IPS DF 6.9 (cell line): ENCODE measurements at regions not wholly inside any gene's neighbourhood (a gene's known extent, or its start where the extent isn't known, plus 50 kb on each side); places are given as distances from the start of the nearest gene placed in this dataset.
"Not testable (repeated sequence)": the region's sequence is repeated elsewhere in the genome, so short reads cannot be mapped to it uniquely, and the experiment has no call there.

Source experiments
- DNase-seq: peaks from one replicate; pipeline ENCODE4 v3.0.0-alpha.2; 2013; ENCODE audit warnings: low read depth, low spot score
- H3K27ac ChIP-seq: one replicate; pipeline ENCODE4 v1.5.1; 2013; ENCODE audit warnings: low read length, control low read depth
- H3K27me3 ChIP-seq: 2 replicates; pipeline ENCODE4 v1.6.1; 2013; ENCODE audit warnings: mild to moderate bottlenecking, low read length; ENCODE audit not compliant: control insufficient read depth, insufficient read depth
- H3K36me3 ChIP-seq: 2 replicates; pipeline ENCODE4 v1.6.1; 2013; ENCODE audit warnings: low read length; ENCODE audit not compliant: control insufficient read depth, insufficient read depth
- H3K4me1 ChIP-seq: 2 replicates; pipeline ENCODE4 v1.6.1; 2013; ENCODE audit warnings: low read length; ENCODE audit not compliant: control insufficient read depth, insufficient read depth
- H3K4me3 ChIP-seq: 2 replicates; pipeline ENCODE4 v1.5.1; 2013; ENCODE audit warnings: mild to moderate bottlenecking, low read length
- H3K9me3 ChIP-seq: 2 replicates; pipeline ENCODE4 v1.6.1; 2013; ENCODE audit warnings: low read length, inconsistent platforms; ENCODE audit not compliant: control insufficient read depth, insufficient read depth
- WGBS: extraction: QIAGEN DNeasy Blood & Tissue Kit; methylation state at CpG from one replicate; pipeline ENCODE4 v1.1.7; 2013; ENCODE audit warnings: mixed read lengths, missing lambda C conversion rate; ENCODE audit not compliant: insufficient read length, insufficient coverage; 5-methylcytosine and 5-hydroxymethylcytosine counted together

DNA sequence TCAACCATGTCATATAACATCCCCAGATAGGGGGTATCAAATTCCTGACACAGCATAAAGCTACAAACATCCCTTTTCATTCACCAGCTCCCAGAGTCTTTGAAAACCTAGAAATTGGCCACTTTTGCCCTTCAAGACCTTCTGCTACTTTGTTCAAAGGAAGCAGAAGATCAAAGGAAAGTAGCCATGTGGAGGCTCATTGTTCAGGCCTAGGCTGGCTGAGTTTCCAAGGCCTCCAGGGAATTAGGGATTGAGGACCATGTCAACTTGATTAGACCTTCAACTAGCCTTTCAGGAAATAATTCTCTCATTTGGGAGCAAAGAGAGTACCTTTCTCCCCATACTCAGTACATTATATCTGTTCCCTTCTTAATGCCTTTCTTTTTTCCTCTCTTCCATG is 66.8 kb upstream of the ATXN3L start:
- H3K4me3 ChIP-seq = no peak overlapping the region
- H3K27ac ChIP-seq = no peak overlapping the region
- H3K4me1 ChIP-seq = no peaks in the 10 kb centered on the region; the same call in 1 of the 2 replicates
- no peak for DNase-seq
- no peaks in the 10 kb centered on the region for H3K27me3 ChIP-seq
- no peaks in the 10 kb centered on the region for H3K9me3 ChIP-seq
- no peaks in the 10 kb centered on the region for H3K36me3 ChIP-seq

DNA sequence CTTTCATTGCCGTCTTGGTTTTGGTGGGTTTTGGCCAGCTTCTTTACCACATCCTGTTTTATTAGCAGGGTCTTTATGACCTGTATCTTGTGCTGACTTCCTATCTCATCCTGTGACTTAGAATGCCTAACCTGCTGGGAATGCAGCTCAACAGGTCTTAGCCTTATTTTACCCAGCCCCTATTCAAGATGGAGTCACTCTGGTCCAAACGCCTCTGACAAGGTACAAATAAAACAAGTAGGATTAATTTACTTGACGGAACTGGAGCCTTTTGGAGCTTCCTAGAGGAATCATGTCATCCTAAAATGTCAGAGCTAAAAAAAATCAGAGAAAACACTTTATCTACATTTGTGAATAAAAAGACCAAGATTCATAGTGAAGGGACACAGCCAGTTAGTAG is 66.2 kb upstream of the ATXN3L start:
- no peaks in the 10 kb centered on the region for H3K9me3 ChIP-seq
- H3K4me1 ChIP-seq = no peaks in the 10 kb centered on the region; the same call in 1 of the 2 replicates
- H3K27ac ChIP-seq = no peak overlapping the region
- H3K36me3 ChIP-seq = no peaks in the 10 kb centered on the region
- H3K4me3 ChIP-seq = no peak overlapping the region
- no CpG with 5 or more reads among the region's 3 CpGs for WGBS
- H3K27me3 ChIP-seq = no peaks in the 10 kb centered on the region
- no peak for DNase-seq

DNA sequence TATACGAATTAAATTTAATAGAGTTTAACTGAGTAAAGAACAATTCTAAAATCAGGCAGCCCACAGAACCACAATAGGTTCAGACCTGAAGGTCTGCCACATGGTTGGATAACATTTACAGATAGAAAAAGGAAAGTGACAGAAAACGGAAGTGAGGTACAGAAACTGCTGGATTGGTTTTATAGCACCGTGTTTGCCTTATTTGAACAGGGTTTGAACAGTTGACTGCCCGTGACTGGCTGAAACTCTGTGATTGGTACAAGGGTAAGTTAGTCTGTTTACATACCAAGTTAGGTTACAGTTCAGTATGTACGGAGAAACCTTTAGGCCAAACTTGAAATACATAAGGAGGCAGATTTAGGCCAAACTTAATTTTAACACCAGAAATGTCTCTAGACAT is 64.1 kb upstream of the ATXN3L start:
- Histone ChIP-seq H3K9me3 (no peaks in the 10 kb centered on the region), H3K4me1 (no peaks in the 10 kb centered on the region), H3K27ac (no peak overlapping the region), H3K4me3 (no peak overlapping the region), H3K27me3 (no peaks in the 10 kb centered on the region), H3K36me3 (no peaks in the 10 kb centered on the region)
- WGBS = no CpG with 5 or more reads among the region's 5 CpGs
- DNase-seq = no peak

- no peaks in the 10 kb centered on the region for H3K9me3 ChIP-seq
- no peaks in the 10 kb centered on the region for H3K27me3 ChIP-seq
- WGBS = no CpG with 5 or more reads among the region's 2 CpGs
- H3K4me1 ChIP-seq = no peaks in the 10 kb centered on the region
- H3K4me3 ChIP-seq = no peak overlapping the region
- H3K27ac ChIP-seq = no peak overlapping the region
- H3K36me3 ChIP-seq = no peaks in the 10 kb centered on the region
- no peak for DNase-seq
Measured at GRCh38 chrX:13381514-13381913, 61.7 kb upstream of the ATXN3L start.

DNA sequence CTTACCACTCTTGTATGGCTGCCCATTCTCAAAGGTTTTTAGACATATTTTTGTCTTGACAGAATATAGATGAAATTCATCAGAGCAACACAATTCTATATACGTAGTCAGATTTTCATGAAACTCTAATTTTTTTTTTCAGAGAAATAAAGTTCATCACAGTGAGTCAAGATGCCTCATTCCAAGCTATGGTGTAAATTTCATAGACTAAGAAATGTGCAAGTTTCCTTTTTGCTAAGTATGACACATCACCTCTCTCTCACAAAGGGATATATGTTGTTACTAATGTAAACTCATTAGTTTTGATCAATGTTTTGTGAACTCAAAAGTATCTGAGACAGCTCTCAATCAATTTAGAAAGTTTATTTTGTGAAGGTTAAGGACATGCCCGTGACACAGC is 60.4 kb upstream of the ATXN3L start:
- Histone ChIP-seq H3K4me3 (no peak overlapping the region), H3K9me3 (no peaks in the 10 kb centered on the region), H3K36me3 (no peaks in the 10 kb centered on the region), H3K27me3 (no peaks in the 10 kb centered on the region), H3K4me1 (no peaks in the 10 kb centered on the region), H3K27ac (no peak overlapping the region)
- no peak for DNase-seq
- WGBS = no CpG with 5 or more reads among the region's 2 CpGs

DNA sequence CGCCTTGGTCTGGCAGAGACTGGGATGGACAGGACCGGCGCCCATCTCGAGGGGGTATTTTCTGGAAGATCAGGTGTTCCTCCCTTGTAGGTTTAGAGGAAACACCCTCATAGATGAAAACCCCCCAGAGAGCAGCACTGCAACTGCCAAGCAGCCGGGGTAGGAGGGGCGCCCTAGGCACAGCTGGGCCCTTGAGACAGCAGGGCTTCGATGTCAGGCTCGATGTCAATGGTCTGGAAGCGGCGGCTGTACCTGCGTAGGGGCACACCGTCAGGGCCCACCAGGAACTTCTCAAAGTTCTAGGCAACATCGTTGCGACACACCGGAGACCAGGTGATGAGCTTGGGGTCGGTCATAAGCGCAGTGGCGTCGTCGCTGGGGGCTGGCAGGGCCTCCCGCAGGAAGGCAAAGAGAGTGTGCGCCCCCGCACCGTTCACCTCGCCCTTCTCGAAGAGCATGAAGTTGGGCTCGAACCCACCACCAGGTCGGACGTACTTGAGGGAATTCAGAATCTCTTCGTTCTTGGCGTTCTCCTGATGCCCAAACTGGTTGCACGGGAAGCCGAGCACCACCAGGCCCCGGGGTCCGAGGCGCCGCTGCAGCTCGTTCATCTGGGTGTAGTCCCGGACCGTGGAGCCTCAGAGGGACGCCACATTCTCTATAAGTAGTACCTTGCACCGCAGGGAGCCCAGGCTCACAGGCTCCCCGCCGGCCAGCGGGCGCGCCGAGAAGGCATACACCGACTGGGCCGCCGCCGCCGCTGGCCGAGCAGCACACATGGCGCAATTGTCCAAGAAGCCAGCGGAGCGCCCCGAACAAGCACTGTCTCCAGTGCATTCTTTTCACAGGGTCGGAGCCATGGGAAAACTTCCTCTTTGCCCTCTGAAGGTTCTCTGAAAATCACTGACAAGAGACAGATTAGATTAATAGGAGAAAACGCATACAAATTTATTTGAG is 59.0 kb upstream of the ATXN3L start:
- WGBS = no CpG with 5 or more reads among the region's 60 CpGs
- H3K27ac ChIP-seq, H3K9me3 ChIP-seq, H3K36me3 ChIP-seq, H3K4me3 ChIP-seq, H3K4me1 ChIP-seq, DNase-seq, H3K27me3 ChIP-seq: not testable (repeated sequence)

- Histone ChIP-seq H3K4me1 (no peaks in the 10 kb centered on the region), H3K4me3 (no peak overlapping the region), H3K9me3 (no peaks in the 10 kb centered on the region), H3K36me3 (no peaks in the 10 kb centered on the region), H3K27me3 (no peaks in the 10 kb centered on the region), H3K27ac (no peak overlapping the region)
- no peak for DNase-seq
- no CpG with 5 or more reads among the region's 7 CpGs for WGBS
Measured at GRCh38 chrX:13377550-13377934, 57.7 kb upstream of the ATXN3L start.

DNA sequence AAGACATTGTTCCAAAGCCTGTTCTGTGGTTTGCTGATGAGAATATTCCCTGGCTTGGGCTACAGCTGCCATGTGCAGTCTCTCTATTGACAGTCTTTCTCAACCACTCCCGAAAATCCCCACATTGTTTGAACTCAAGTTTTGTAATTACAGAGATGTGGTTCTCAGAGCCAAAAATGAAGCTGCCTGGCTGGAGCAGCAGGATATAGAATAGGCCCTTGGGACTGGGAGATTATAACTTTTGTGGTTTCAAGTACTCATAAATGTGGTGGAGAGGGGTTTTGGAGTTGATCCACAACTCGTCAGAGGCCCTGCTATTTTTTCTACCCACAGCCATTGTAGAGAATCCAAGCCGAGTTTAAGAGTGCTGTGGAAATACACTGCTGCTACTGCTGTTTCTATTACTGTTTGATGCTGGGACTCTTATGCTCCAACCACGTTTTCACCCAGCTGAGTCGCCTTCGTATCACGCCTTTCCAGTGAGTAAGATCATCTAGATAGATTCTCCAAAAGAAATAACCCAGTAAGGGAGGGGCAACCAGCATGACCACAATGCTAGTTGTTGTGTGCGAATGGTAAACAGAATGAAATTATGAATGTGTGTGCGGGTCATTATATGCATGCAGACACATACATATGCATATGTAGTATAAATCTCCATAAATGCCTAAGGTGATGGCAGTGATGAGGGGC is 57.1 kb upstream of the ATXN3L start:
- no peak for DNase-seq
- no peak overlapping the region for H3K4me3 ChIP-seq
- no peaks in the 10 kb centered on the region for H3K9me3 ChIP-seq
- WGBS = no CpG with 5 or more reads among the region's 9 CpGs
- H3K4me1 ChIP-seq = no peaks in the 10 kb centered on the region
- H3K27me3 ChIP-seq = no peaks in the 10 kb centered on the region
- H3K36me3 ChIP-seq = no peaks in the 10 kb centered on the region
- H3K27ac ChIP-seq = no peak overlapping the region

DNA sequence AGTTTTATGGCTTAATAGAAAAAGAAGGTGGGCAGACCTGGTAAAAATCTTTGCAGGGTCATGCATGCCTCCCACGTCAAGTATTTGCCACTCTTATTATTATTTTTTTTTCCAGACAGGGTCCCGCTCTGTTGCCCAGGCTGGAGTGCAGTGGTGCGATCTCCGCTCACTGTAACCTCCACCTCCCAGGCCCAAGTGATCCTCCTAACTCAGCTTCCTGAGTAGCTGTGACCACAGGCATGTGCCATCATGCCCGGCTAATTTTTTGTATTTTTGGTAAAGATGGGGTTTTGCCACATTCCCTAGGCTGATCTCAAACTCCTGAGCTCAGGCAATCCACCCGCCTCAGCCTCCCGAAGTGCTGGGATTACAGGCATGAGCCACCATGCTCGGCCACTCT is 55.7 kb upstream of the ATXN3L start:
- H3K4me1 ChIP-seq, H3K36me3 ChIP-seq, H3K9me3 ChIP-seq, H3K4me3 ChIP-seq, H3K27me3 ChIP-seq, H3K27ac ChIP-seq, DNase-seq: not testable (repeated sequence)
- WGBS = no CpG with 5 or more reads among the region's 8 CpGs

DNA sequence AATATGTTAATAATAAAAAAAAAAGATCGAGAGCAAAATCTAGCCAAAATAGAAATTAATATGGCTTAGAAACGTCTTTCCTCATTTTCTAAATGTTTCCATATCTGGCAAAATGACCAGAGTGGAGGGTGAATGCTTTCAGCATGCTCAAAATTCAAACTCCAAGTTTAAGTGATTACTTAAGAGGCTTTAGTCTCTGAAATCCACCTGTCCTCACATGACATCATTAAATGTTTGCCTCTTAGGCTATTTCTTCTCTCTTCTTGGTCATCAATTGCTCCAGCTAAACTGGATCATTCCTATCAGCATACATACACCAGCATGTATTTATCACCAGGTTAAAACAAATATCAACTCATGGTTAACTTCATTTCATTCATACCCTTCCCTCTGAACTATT is 54.5 kb upstream of the ATXN3L start:
- WGBS = no CpG with 5 or more reads among the region's 2 CpGs
- H3K4me3 ChIP-seq = no peak overlapping the region

More for the DNA sequence above, 54.5 kb upstream of the ATXN3L start:
- Histone ChIP-seq H3K4me1 (no peaks in the 10 kb centered on the region), H3K27me3 (no peaks in the 10 kb centered on the region), H3K9me3 (no peaks in the 10 kb centered on the region), H3K36me3 (no peaks in the 10 kb centered on the region), H3K27ac (no peak overlapping the region)
- DNase-seq = no peak
